CD4-positive, alpha-beta T cell (primary cell): ENCODE measurements at regions not wholly inside any gene's neighbourhood (a gene's known extent, or its start where the extent isn't known, plus 50 kb on each side); places are given as distances from the start of the nearest gene placed in this dataset.

Experiments used
- ATAC-seq: fragments of 200-7000 bp; cut with Tn5 transposase; one replicate; pipeline ENCODE4 v1.10.0; 2022; ENCODE audit warnings: mild to moderate bottlenecking; ENCODE audit not compliant: poor library complexity
- CTCF ChIA-PET: fragments of 350-600 bp; sonication (Branson Sonifier 250); formaldehyde crosslinking; loops from one replicate; lab custom pipeline; 2021; ENCODE audit warnings: antibody characterized with exemption, inconsistent platforms; lab: Charles Lee
- POLR2A ChIA-PET: fragments of 350-600 bp; sonication (Branson Sonifier 250); formaldehyde crosslinking; loops from one replicate; lab custom pipeline; 2021; ENCODE audit warnings: antibody characterized with exemption, inconsistent platforms; lab: Charles Lee
- DNase-seq, 14 experiments: peaks; one replicate each; pipeline ENCODE4 v3.0.0-alpha.2; 2013 to 2020; ENCODE audit warnings: mixed read lengths in 2 of 14
- H3K27ac ChIP-seq, 2 donors: one replicate each; pipeline versions ENCODE4 v1.5.1 to v1.7.0; 2013; ENCODE audit warnings: low read length in 2 of 2, low read depth in 1 of 2, mild to moderate bottlenecking in 1 of 2
- H3K27me3 ChIP-seq, 2 experiments: 1 replicate in 1 of 2; 2 replicates in 1 of 2; pipeline versions ENCODE4 v1.6.1 to v1.7.0; 2013; ENCODE audit warnings: low read length in 2 of 2, control low read depth in 1 of 2, mild to moderate bottlenecking in 1 of 2, moderate library complexity in 1 of 2; ENCODE audit not compliant: insufficient read depth in 2 of 2, control insufficient read depth in 1 of 2
- H3K36me3 ChIP-seq: one replicate; pipeline ENCODE4 v1.6.1; 2013; ENCODE audit warnings: low read length, control low read depth; ENCODE audit not compliant: insufficient read depth
- H3K4me1 ChIP-seq: one replicate; pipeline ENCODE4 v1.6.1; 2013; ENCODE audit warnings: low read length, control low read depth; ENCODE audit not compliant: insufficient read depth
- H3K4me3 ChIP-seq: one replicate; pipeline ENCODE4 v1.5.1; 2013; ENCODE audit warnings: mild to moderate bottlenecking, low read length, moderate library complexity
- H3K9me3 ChIP-seq, 2 experiments: 1 replicate in 1 of 2; 2 replicates in 1 of 2; pipeline versions ENCODE4 v1.6.1 to v1.7.0; 2013; ENCODE audit warnings: low read length in 2 of 2, mild to moderate bottlenecking in 2 of 2, control low read depth in 1 of 2, moderate library complexity in 1 of 2; ENCODE audit not compliant: control insufficient read depth in 1 of 2, insufficient read depth in 1 of 2
- H3K27ac Mint-ChIP-seq: one replicate; pipeline ENCODE4 v1.8.0; 2020; ENCODE audit warnings: mixed read lengths
- H3K27me3 Mint-ChIP-seq: one replicate; pipeline ENCODE4 v1.8.0; 2021; ENCODE audit warnings: mixed read lengths
- H3K36me3 Mint-ChIP-seq: one replicate; pipeline ENCODE4 v1.8.0; 2021; ENCODE audit warnings: low read depth, mixed read lengths
- H3K4me1 Mint-ChIP-seq: one replicate; pipeline ENCODE4 v1.8.0; 2021; ENCODE audit warnings: low read depth, mixed read lengths
- H3K4me3 Mint-ChIP-seq: one replicate; pipeline ENCODE4 v1.8.0; 2020; ENCODE audit warnings: mild to moderate bottlenecking, mixed read lengths
- H3K9me3 Mint-ChIP-seq: one replicate; pipeline ENCODE4 v1.8.0; 2020; ENCODE audit warnings: mixed read lengths
- intact Hi-C, 2 experiments: fragments of 100-400 bp; cut with DNase I in 1 of 2; cut with micrococcal nuclease in 1 of 2; formaldehyde crosslinking; loops; one replicate each; pipeline versions ENCODE4 v1.15.1 to v1.9.0; 2023 to 2025; cut with DNase I, micrococcal nuclease
- TF ChIP-seq, protein P1 (sequence below): fragments of 200-600 bp; IDR thresholded peaks from one replicate; pipeline ENCODE4 v1.8.0; 2022; ENCODE audit warnings: antibody characterized with exemption, mild to moderate bottlenecking

GRCh38 chr22:48440176-48440575, 1387.5 kb downstream of the BRD1 start:
- Mint-ChIP-seq H3K9me3 (no peaks in the 10 kb centered on the region), H3K4me1 (no peaks in the 10 kb centered on the region), H3K4me3 (no peak overlapping the region), H3K36me3 (no peaks in the 10 kb centered on the region), H3K27me3 (no peaks in the 10 kb centered on the region), H3K27ac (no peak overlapping the region)
- Histone ChIP-seq H3K36me3 (no peaks in the 10 kb centered on the region), H3K4me1 (no peaks in the 10 kb centered on the region), H3K27me3 (no peaks in the 10 kb centered on the region), H3K9me3 (peaks cover 0 to 20% of the 10 kb centered on the region in 2 experiments), H3K4me3 (no peak overlapping the region), H3K27ac (no peak overlapping the region)
- intact Hi-C loops, result loop anchor here in 1 of 2 experiments (10.0 kb wide), 1 partner anchor 65 kb away; no protein-coding TSS in a partner anchor
- CTCF ChIA-PET, result no interaction called here
- POLR2A ChIA-PET, result no interaction called here
- no peak for DNase-seq
- no peak for ATAC-seq
- TF ChIP-seq, protein P1, sequence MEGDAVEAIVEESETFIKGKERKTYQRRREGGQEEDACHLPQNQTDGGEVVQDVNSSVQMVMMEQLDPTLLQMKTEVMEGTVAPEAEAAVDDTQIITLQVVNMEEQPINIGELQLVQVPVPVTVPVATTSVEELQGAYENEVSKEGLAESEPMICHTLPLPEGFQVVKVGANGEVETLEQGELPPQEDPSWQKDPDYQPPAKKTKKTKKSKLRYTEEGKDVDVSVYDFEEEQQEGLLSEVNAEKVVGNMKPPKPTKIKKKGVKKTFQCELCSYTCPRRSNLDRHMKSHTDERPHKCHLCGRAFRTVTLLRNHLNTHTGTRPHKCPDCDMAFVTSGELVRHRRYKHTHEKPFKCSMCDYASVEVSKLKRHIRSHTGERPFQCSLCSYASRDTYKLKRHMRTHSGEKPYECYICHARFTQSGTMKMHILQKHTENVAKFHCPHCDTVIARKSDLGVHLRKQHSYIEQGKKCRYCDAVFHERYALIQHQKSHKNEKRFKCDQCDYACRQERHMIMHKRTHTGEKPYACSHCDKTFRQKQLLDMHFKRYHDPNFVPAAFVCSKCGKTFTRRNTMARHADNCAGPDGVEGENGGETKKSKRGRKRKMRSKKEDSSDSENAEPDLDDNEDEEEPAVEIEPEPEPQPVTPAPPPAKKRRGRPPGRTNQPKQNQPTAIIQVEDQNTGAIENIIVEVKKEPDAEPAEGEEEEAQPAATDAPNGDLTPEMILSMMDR, result no peak

GRCh38 chr22:48439560-48440135, 1388.0 kb downstream of the BRD1 start:
- Histone ChIP-seq H3K36me3 (no peaks in the 10 kb centered on the region), H3K4me3 (no peak overlapping the region), H3K4me1 (no peaks in the 10 kb centered on the region), H3K9me3 (peaks cover 0 to 19% of the 10 kb centered on the region in 2 experiments), H3K27me3 (no peaks in the 10 kb centered on the region), H3K27ac (no peak overlapping the region)
- TF ChIP-seq, protein P1, result no peak
- Mint-ChIP-seq H3K4me1 (no peaks in the 10 kb centered on the region), H3K9me3 (no peaks in the 10 kb centered on the region), H3K4me3 (no peak overlapping the region), H3K27me3 (no peaks in the 10 kb centered on the region), H3K27ac (no peak overlapping the region), H3K36me3 (no peaks in the 10 kb centered on the region)
- ChIA-PET CTCF (no interaction called here), POLR2A (no interaction called here)
- no peak for ATAC-seq
- intact Hi-C loops, result loop anchor here in 1 of 2 experiments (2.0 to 10.0 kb wide), 2 partner anchors 65 to 71 kb away; no protein-coding TSS in a partner anchor
- no peak for DNase-seq

DNA sequence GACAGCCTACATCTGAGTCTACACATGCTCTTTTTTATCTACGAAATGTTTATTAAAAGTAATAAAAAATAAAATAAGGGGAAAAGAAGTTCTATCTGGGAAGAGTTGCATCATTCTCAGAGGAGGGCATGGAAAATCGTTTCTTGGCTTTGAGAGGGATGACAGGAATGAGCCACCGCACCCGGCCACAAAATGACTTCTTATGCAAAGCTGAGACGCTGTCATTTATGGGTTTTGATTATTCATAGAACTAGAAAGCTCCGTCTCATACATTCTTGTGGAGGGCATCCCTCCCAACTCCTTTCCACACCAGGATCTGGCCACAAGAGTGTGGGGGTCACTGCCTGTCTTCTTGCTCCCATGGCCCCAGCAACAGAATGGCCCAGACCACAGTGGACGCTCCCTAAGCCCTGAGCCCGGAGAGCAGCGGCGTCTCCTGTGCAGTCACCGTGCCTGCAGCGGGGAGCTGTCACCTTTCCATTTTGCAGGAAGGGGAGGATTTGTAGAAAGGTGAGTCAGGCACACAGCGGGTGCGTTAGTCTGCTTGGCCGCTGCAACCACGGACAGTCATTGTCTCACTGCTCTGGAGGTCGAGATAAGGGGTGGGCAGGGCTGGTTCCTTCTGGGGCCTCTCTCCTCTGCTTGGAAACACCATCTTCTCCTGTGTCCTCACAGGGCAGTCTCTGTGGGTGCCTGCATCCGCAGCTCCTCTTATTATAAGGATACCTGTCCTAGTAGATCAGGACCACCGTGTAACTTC, 1388.7 kb downstream of the BRD1 start:
- intact Hi-C loops, result loop anchor here in 1 of 2 experiments (2.0 kb wide), 1 partner anchor 70 kb away; no protein-coding TSS in a partner anchor
- H3K4me1 ChIP-seq, result no peaks in the 10 kb centered on the region
- Mint-ChIP-seq H3K4me1 (no peaks in the 10 kb centered on the region), H3K27ac (no peak overlapping the region), H3K36me3 (no peaks in the 10 kb centered on the region), H3K27me3 (no peaks in the 10 kb centered on the region), H3K4me3 (no peak overlapping the region), H3K9me3 (no peaks in the 10 kb centered on the region)
- no peaks in the 10 kb centered on the region for H3K27me3 ChIP-seq
- ATAC-seq (no peak), DNase-seq (no peak)
- no peaks in the 10 kb centered on the region for H3K36me3 ChIP-seq
- no peak overlapping the region for H3K4me3 ChIP-seq
- no peak overlapping the region for H3K27ac ChIP-seq
- TF ChIP-seq, protein P1, result no peak
- H3K9me3 ChIP-seq, result peaks cover 0 to 13% of the 10 kb centered on the region in 2 experiments
- ChIA-PET CTCF (no interaction called here), POLR2A (no interaction called here)
